Panc1 (cell line): ENCODE measurements at regions not wholly inside any gene's neighbourhood (a gene's known extent, or its start where the extent isn't known, plus 50 kb on each side); places are given as distances from the start of the nearest gene placed in this dataset.

Experiments used
- ATAC-seq: fragments of 200-7000 bp; cut with Tn5 transposase; 2 replicates; pipeline ENCODE4 v1.9.1; 2020; ENCODE audit warnings: mild to moderate bottlenecking, moderate library complexity
- BruUV-seq: library from RNA; stranded (reverse); fragments of 400-500 nt; replicated peaks from 2 replicates; lab custom pipeline; 2021; lab: Mats Ljungman, UMichigan
- CTCF ChIA-PET: fragments of 300-600 bp; sonication (Branson Sonifier 250); formaldehyde crosslinking; loops from one replicate; lab custom pipeline; 2022; ENCODE audit warnings: antibody characterized with exemption; lab: Charles Lee
- POLR2A ChIA-PET: fragments of 300-600 bp; sonication (Branson Sonifier 250); formaldehyde crosslinking; loops from one replicate; lab custom pipeline; 2022; ENCODE audit warnings: antibody characterized with exemption; lab: Charles Lee
- DNase-seq: peaks from one replicate; pipeline ENCODE4 v3.0.0-alpha.2; 2010; ENCODE audit warnings: low read depth, low spot score
- H3K27ac ChIP-seq: 2 replicates; pipeline ENCODE4 v1.5.1; 2011; ENCODE audit warnings: mild to moderate bottlenecking, low read length, inconsistent platforms
- H3K27me3 ChIP-seq: fragments of 200-500 bp; sonication (Bioruptor generic); 2 replicates; pipeline ENCODE4 v1.6.0; 2014; ENCODE audit warnings: low read length, inconsistent platforms; ENCODE audit not compliant: control insufficient read depth, insufficient read depth
- H3K36me3 ChIP-seq: fragments of 200-500 bp; sonication (Bioruptor generic); 2 replicates; pipeline ENCODE4 v1.5.1; 2014; ENCODE audit warnings: inconsistent platforms, mild to moderate bottlenecking, low read length, moderate library complexity; ENCODE audit not compliant: control insufficient read depth, insufficient read depth
- H3K4me1 ChIP-seq: 2 replicates; pipeline ENCODE4 v1.5.1; 2011; ENCODE audit warnings: inconsistent platforms, mild to moderate bottlenecking, low read length, moderate library complexity; ENCODE audit not compliant: control insufficient read depth, insufficient read depth
- H3K4me3 ChIP-seq, 2 experiments: 2 replicates each; pipeline ENCODE4 v1.5.1; 2011 to 2012; ENCODE audit warnings: low read depth in 2 of 2, low read length in 2 of 2, mild to moderate bottlenecking in 2 of 2, inconsistent platforms in 1 of 2, moderate library complexity in 1 of 2
- H3K9me3 ChIP-seq: fragments of 200-500 bp; sonication (Bioruptor generic); 2 replicates; pipeline ENCODE4 v1.5.1; 2014; ENCODE audit warnings: low read depth, mild to moderate bottlenecking, inconsistent platforms, low read length, moderate library complexity; ENCODE audit not compliant: control insufficient read depth, insufficient read depth
- POLR2AphosphoS5 ChIP-seq: IDR thresholded peaks from 2 replicates; pipeline ENCODE4 v1.6.1; 2012; ENCODE audit warnings: mild to moderate bottlenecking, low read depth, low read length, moderate library complexity
- SIN3A ChIP-seq: IDR thresholded peaks from 2 replicates; pipeline ENCODE4 v1.6.1; 2012; ENCODE audit warnings: low read depth, mild to moderate bottlenecking, low read length, moderate library complexity, borderline replicate concordance; ENCODE audit not compliant: insufficient read depth
- TCF7L2 ChIP-seq: IDR thresholded peaks from 2 replicates; pipeline ENCODE4 v1.6.1; 2011; ENCODE audit warnings: mild to moderate bottlenecking, low read depth, low read length, inconsistent platforms
- in situ Hi-C: cut with HindIII; loops from 2 replicates; pipeline ENCODE4 v1.10.0; 2016; ENCODE audit warnings: low sequenced_read_pairs, low pct_unique_long_range_greater_than_20kb
- intact Hi-C: fragments of 100-400 bp; cut with micrococcal nuclease; formaldehyde crosslinking; loops from one replicate; pipeline ENCODE4 v1.10.0; 2022; ENCODE audit not compliant: unreplicated experiment
- TF ChIP-seq, protein P1 (sequence below), 2 experiments: IDR thresholded peaks; 2 replicates each; pipeline ENCODE4 v1.6.1; 2011 to 2012; ENCODE audit warnings: low read depth in 2 of 2, control low read depth in 1 of 2, low read length in 1 of 2, mild to moderate bottlenecking in 1 of 2, moderate library complexity in 1 of 2; ENCODE audit not compliant: insufficient read depth in 1 of 2
- TF ChIP-seq, protein P2 (sequence below): fragments of 450-650 bp; IDR thresholded peaks from 2 replicates; pipeline ENCODE4 v1.5.1; 2017; ENCODE audit warnings: mild to moderate bottlenecking

DNA sequence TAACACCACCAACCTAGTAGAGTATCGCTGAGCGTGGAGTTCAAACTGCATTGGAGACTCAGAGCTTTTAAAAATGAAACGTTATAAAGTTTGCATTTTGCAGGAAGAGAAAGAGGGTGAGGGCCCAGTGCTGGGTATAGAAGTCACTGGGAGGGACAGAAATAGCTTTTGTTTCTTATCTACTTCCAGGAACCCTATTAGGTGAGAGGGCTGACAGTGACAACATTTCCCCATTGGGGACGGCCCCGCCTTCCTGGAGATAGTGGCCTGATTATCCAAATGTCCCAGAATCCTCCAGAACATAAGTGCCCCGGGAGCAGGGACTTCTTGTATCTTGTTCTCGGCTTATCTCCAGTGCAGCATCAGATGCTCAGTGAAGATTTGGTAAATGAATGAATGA, 574.9 kb downstream of the PTPRU start:
- intact Hi-C loops (no loop called here), in situ Hi-C loops (no loop called here)
- H3K4me1 ChIP-seq: no peaks in the 10 kb centered on the region
- ChIA-PET CTCF (no interaction called here), POLR2A (no interaction called here)
- no peak for DNase-seq
- H3K36me3 ChIP-seq: no peaks in the 10 kb centered on the region
- no TSS peak for BruUV-seq
- H3K27ac ChIP-seq: no peak overlapping the region
- TF ChIP-seq POLR2AphosphoS5 (no peak), SIN3A (no peak), TCF7L2 (no peak)
- TF ChIP-seq, protein P1, sequence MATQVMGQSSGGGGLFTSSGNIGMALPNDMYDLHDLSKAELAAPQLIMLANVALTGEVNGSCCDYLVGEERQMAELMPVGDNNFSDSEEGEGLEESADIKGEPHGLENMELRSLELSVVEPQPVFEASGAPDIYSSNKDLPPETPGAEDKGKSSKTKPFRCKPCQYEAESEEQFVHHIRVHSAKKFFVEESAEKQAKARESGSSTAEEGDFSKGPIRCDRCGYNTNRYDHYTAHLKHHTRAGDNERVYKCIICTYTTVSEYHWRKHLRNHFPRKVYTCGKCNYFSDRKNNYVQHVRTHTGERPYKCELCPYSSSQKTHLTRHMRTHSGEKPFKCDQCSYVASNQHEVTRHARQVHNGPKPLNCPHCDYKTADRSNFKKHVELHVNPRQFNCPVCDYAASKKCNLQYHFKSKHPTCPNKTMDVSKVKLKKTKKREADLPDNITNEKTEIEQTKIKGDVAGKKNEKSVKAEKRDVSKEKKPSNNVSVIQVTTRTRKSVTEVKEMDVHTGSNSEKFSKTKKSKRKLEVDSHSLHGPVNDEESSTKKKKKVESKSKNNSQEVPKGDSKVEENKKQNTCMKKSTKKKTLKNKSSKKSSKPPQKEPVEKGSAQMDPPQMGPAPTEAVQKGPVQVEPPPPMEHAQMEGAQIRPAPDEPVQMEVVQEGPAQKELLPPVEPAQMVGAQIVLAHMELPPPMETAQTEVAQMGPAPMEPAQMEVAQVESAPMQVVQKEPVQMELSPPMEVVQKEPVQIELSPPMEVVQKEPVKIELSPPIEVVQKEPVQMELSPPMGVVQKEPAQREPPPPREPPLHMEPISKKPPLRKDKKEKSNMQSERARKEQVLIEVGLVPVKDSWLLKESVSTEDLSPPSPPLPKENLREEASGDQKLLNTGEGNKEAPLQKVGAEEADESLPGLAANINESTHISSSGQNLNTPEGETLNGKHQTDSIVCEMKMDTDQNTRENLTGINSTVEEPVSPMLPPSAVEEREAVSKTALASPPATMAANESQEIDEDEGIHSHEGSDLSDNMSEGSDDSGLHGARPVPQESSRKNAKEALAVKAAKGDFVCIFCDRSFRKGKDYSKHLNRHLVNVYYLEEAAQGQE (IDR thresholded peaks at IDR 0.05; ENCODE audit: insufficient read depth in 1 of 2, low read depth in 2 of 2, low read length in 1 of 2): no peak
- TF ChIP-seq, protein P2, sequence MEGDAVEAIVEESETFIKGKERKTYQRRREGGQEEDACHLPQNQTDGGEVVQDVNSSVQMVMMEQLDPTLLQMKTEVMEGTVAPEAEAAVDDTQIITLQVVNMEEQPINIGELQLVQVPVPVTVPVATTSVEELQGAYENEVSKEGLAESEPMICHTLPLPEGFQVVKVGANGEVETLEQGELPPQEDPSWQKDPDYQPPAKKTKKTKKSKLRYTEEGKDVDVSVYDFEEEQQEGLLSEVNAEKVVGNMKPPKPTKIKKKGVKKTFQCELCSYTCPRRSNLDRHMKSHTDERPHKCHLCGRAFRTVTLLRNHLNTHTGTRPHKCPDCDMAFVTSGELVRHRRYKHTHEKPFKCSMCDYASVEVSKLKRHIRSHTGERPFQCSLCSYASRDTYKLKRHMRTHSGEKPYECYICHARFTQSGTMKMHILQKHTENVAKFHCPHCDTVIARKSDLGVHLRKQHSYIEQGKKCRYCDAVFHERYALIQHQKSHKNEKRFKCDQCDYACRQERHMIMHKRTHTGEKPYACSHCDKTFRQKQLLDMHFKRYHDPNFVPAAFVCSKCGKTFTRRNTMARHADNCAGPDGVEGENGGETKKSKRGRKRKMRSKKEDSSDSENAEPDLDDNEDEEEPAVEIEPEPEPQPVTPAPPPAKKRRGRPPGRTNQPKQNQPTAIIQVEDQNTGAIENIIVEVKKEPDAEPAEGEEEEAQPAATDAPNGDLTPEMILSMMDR: no peak
- H3K4me3 ChIP-seq: no peak overlapping the region
- peaks cover 3% of the 10 kb centered on the region; the same call in 1 of the 2 replicates for H3K27me3 ChIP-seq
- ATAC-seq: no peak
- H3K9me3 ChIP-seq: no peaks in the 10 kb centered on the region

DNA sequence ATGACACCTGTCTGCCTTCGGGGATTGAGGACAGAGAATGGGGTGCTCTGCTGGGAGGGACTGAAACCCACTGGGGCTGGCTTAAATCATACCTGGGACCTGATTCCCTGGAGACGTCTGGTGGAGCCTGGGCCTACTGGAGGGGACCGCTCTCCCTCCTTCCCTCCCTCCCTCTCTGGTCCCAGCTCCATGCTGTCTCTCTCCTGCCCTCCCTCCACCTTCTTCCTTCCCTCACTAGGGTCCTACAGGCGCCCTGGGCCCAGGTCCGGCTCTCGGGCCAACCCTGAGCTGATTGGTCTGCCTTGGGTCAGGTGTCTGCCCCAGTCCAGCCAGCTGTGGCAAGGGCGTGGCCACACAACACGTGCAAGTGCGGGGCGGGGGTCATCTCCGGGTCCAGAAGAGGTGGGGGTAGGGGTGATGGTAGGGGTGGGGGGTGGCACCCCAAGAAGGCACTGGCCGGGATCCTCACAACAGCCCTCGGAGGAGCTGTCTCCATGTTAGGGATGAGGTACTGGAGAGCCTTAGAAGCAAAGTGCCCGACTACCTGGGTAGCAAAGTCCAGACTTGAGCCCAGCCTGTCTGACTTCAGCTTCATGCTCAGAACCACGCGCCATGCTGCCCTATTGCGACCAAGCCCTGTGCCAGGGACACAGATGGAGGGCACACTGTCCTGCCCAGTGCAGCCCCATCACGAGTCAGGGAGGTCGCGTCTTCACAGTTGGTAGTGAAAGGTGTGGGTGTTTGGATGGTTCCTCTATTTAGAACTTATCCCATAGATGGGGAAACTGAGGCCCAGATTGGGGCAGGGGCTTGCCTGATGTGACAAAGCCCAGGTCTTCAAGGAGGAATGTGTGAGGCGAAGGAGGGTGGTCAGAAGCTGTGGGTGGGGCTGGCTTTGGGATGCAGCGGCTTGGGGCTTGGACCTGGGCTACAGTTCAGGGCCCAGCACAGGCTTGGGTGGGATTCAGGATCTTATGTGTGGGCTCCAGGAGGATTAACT, 574.1 kb downstream of the PTPRU start:
- intact Hi-C loops: no loop called here
- in situ Hi-C loops: no loop called here
- BruUV-seq: no TSS peak
- ChIA-PET CTCF (no interaction called here), POLR2A (no interaction called here)
- ATAC-seq (no peak), DNase-seq (no peak)
- Histone ChIP-seq H3K27ac (no peak overlapping the region), H3K27me3 (no peaks in the 10 kb centered on the region), H3K4me1 (no peaks in the 10 kb centered on the region), H3K36me3 (no peaks in the 10 kb centered on the region), H3K9me3 (no peaks in the 10 kb centered on the region), H3K4me3 (no peak overlapping the region)
- TF ChIP-seq TCF7L2 (no peak), POLR2AphosphoS5 (no peak), SIN3A (no peak)
- TF ChIP-seq, protein P2: no peak
- TF ChIP-seq, protein P1 (IDR thresholded peaks at IDR 0.05; ENCODE audit: insufficient read depth in 1 of 2, low read depth in 2 of 2, low read length in 1 of 2): no peak
